ENCODE measurements at regions not wholly inside any gene's neighbourhood (a gene's known extent, or its start where the extent isn't known, plus 50 kb on each side); places are given as distances from the start of the nearest gene placed in this dataset.
"Not testable (repeated sequence)": the region's sequence is repeated elsewhere in the genome, so short reads cannot be mapped to it uniquely, and the experiment has no call there.

GRCh38 chr15:92845126-92845508 lies 55.0 kb upstream of the CHD2 start:
- H3K27ac Mint-ChIP-seq, result peak overlapping the region; percentile 97
- peaks cover 72% of the 10 kb centered on the region for H3K4me1 Mint-ChIP-seq
- DNase-seq, result no peak
- peaks cover 2% of the 10 kb centered on the region for H3K9me3 Mint-ChIP-seq
- H3K4me3 Mint-ChIP-seq, result peak overlapping the region; percentile 69
- H3K27me3 Mint-ChIP-seq, result no peaks in the 10 kb centered on the region
- H3K36me3 Mint-ChIP-seq, result no peaks in the 10 kb centered on the region

DNA sequence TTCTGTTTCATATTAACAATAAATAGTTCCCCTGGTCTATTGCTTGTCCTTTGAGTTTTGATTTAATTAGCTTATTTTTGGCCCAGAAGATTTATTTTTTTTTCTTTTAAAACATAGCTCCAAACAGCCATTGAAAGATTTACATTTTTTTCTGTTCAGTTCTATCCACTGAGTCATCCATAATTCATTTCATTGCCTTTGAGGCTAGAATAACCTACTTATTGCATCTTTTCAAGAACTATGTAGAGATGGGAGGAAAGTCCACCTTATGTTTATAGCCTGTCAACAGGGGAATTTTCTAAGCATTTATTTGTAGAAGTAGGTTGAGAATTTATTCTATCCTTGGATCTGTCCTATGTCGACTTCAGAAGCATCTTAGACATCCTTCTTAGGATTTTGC lies 53.4 kb upstream of the CHD2 start:
- no peaks in the 10 kb centered on the region for H3K36me3 Mint-ChIP-seq
- H3K4me3 Mint-ChIP-seq, result no peak overlapping the region
- H3K27ac Mint-ChIP-seq, result peak overlapping the region; percentile 74
- H3K9me3 Mint-ChIP-seq, result peaks cover 5% of the 10 kb centered on the region
- H3K4me1 Mint-ChIP-seq, result peaks cover 69% of the 10 kb centered on the region
- H3K27me3 Mint-ChIP-seq, result no peaks in the 10 kb centered on the region
- no peak for DNase-seq

DNA sequence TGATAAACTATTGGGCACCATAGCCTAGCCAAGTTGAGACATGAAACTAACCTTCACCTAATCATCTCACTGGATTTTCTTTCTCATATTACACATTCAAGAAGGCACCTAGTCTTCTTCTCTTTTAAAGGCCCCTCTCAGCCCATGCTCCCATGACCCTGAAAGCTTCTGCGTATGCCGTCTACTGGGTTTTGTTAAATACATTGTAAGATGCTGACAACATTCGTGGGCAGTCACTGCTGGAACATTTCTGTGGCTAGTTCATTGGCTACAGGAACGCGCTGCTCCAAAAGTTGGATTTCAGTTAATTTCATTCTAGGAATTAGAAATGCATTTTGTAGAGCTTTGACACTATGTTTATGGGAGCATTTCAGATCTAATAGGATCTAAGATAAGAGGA lies 52.3 kb upstream of the CHD2 start:
- H3K27me3 Mint-ChIP-seq, result no peaks in the 10 kb centered on the region
- peaks cover 5% of the 10 kb centered on the region for H3K9me3 Mint-ChIP-seq
- H3K4me3 Mint-ChIP-seq, result no peak overlapping the region
- H3K27ac Mint-ChIP-seq, result no peak overlapping the region
- peaks cover 67% of the 10 kb centered on the region for H3K4me1 Mint-ChIP-seq
- H3K36me3 Mint-ChIP-seq, result no peaks in the 10 kb centered on the region
- DNase-seq, result no peak

GRCh38 chr15:92848464-92848851 lies 51.7 kb upstream of the CHD2 start:
- Mint-ChIP-seq H3K4me3 (no peak overlapping the region), H3K27ac (no peak overlapping the region), H3K9me3 (peaks cover 5% of the 10 kb centered on the region), H3K36me3 (no peaks in the 10 kb centered on the region), H3K27me3 (no peaks in the 10 kb centered on the region), H3K4me1 (peaks cover 64% of the 10 kb centered on the region)
- DNase-seq, result no peak

GRCh38 chr15:92848852-92849598 lies 51.1 kb upstream of the CHD2 start:
- peak overlapping the region; percentile 29 for H3K4me3 Mint-ChIP-seq
- peaks cover 59% of the 10 kb centered on the region for H3K4me1 Mint-ChIP-seq
- peak overlapping the region; percentile 85 for H3K27ac Mint-ChIP-seq
- no peaks in the 10 kb centered on the region for H3K27me3 Mint-ChIP-seq
- peaks cover 5% of the 10 kb centered on the region for H3K9me3 Mint-ChIP-seq
- H3K36me3 Mint-ChIP-seq, result no peaks in the 10 kb centered on the region
- no peak for DNase-seq

GRCh38 chr15:92850218-92850617 lies 49.9 kb upstream of the CHD2 start:
- not testable (repeated sequence) for H3K9me3 Mint-ChIP-seq, H3K27me3 Mint-ChIP-seq, H3K36me3 Mint-ChIP-seq
- H3K27ac Mint-ChIP-seq, result peak overlapping the region; percentile 85
- H3K4me3 Mint-ChIP-seq, result peak overlapping the region; percentile 29
- peak; percentile 33 for DNase-seq
- peaks cover 53% of the 10 kb centered on the region for H3K4me1 Mint-ChIP-seq
